HG02759 (cell line): ENCODE measurements at regions not wholly inside any gene's neighbourhood (a gene's known extent, or its start where the extent isn't known, plus 50 kb on each side); places are given as distances from the start of the nearest gene placed in this dataset.
"Not testable (repeated sequence)": the region's sequence is repeated elsewhere in the genome, so short reads cannot be mapped to it uniquely, and the experiment has no call there.

ENCODE experiments used
- ATAC-seq: cut with Tn5 transposase; IDR thresholded peaks from one replicate; pipeline ENCODE4 v1.9.1; 2021; ENCODE audit warnings: mild to moderate bottlenecking, moderate library complexity; ENCODE audit not compliant: unreplicated experiment

GRCh38 chr3:180743813-180744590, 64.7 kb upstream of the CCDC39 start:
- ATAC-seq = no peak

- no peak for ATAC-seq
Measured at GRCh38 chr3:180747805-180748361, 68.6 kb upstream of the CCDC39 start.

- no peak for ATAC-seq
Measured at GRCh38 chr3:180749322-180749721, 70.0 kb upstream of the CCDC39 start.

GRCh38 chr3:180749796-180750195, 70.5 kb upstream of the CCDC39 start:
- no peak for ATAC-seq

- no peak for ATAC-seq
Measured at GRCh38 chr3:180755556-180755955, 76.3 kb upstream of the CCDC39 start.

GRCh38 chr3:180762866-180763265, 83.6 kb upstream of the CCDC39 start:
- no peak for ATAC-seq

- no peak for ATAC-seq
Measured at GRCh38 chr3:180764481-180764880, 85.2 kb upstream of the CCDC39 start.

GRCh38 chr3:180770639-180771038, 91.3 kb upstream of the CCDC39 start:
- no peak for ATAC-seq

GRCh38 chr3:180776433-180776832, 97.1 kb upstream of the CCDC39 start:
- ATAC-seq = no peak

- ATAC-seq = no peak
Measured at GRCh38 chr3:180782195-180782984, 103.1 kb upstream of the CCDC39 start.

- not testable (repeated sequence) for ATAC-seq
Measured at GRCh38 chr3:180786227-180786626, 106.9 kb upstream of the CCDC39 start.

GRCh38 chr3:180789774-180790173, 110.5 kb upstream of the CCDC39 start:
- no peak for ATAC-seq

- no peak for ATAC-seq
Measured at GRCh38 chr3:180798197-180798596, 114.3 kb upstream of the FXR1 start.

GRCh38 chr3:180802837-180803236, 109.6 kb upstream of the FXR1 start:
- no peak for ATAC-seq

GRCh38 chr3:180804916-180805315, 107.6 kb upstream of the FXR1 start:
- ATAC-seq = no peak

- no peak for ATAC-seq
Measured at GRCh38 chr3:180808823-180809575, 103.5 kb upstream of the FXR1 start.

- ATAC-seq = no peak
Measured at GRCh38 chr3:180820400-180820799, 92.1 kb upstream of the FXR1 start.

GRCh38 chr3:180825964-180826363, 86.5 kb upstream of the FXR1 start:
- ATAC-seq = no peak

GRCh38 chr3:180827171-180827570, 85.3 kb upstream of the FXR1 start:
- ATAC-seq = no peak

- no peak for ATAC-seq
Measured at GRCh38 chr3:180828001-180828720, 84.3 kb upstream of the FXR1 start.
